Spleen (tissue), 11 donors: ENCODE measurements at regions not wholly inside any gene's neighbourhood (a gene's known extent, or its start where the extent isn't known, plus 50 kb on each side); places are given as distances from the start of the nearest gene placed in this dataset.

ENCODE experiments used
- DNase-seq: peaks from one replicate; pipeline ENCODE4 v3.0.0-alpha.2; 2020
- H3K27ac ChIP-seq, 8 donors: fragments of 200-600 bp; sonication (generic) in 7 of 8; 1 replicate in 4 of 8; 2 replicates in 4 of 8; pipeline versions ENCODE4 v1.5.0 to v1.8.0; 2016 to 2021; ENCODE audit warnings: inconsistent platforms in 4 of 8, mild to moderate bottlenecking in 4 of 8, moderate library complexity in 1 of 8
- H3K27me3 ChIP-seq, 7 donors: fragments of 200-600 bp; sonication (generic) in 6 of 7; replicated peaks in 1 of 7; 1 replicate in 4 of 7; 2 replicates in 3 of 7; pipeline versions ENCODE4 v1.5.0 to v1.8.0; 2016 to 2021; ENCODE audit warnings: inconsistent platforms in 3 of 7, mild to moderate bottlenecking in 1 of 7
- H3K36me3 ChIP-seq, 6 donors: fragments of 200-600 bp; sonication (generic) in 5 of 6; 1 replicate in 4 of 6; 2 replicates in 2 of 6; pipeline versions ENCODE4 v1.5.0 to v1.8.0; 2016 to 2021; ENCODE audit warnings: inconsistent platforms in 2 of 6
- H3K4me1 ChIP-seq, 6 donors: fragments of 200-600 bp; sonication (generic) in 5 of 6; 1 replicate in 3 of 6; 2 replicates in 3 of 6; pipeline versions ENCODE4 v1.5.0 to v1.8.0; 2016 to 2021; ENCODE audit warnings: inconsistent platforms in 3 of 6
- H3K4me3 ChIP-seq, 8 donors: fragments of 200-600 bp; sonication (generic) in 7 of 8; 1 replicate in 4 of 8; 2 replicates in 4 of 8; pipeline versions ENCODE4 v1.5.0 to v1.8.0; 2016 to 2021; ENCODE audit warnings: inconsistent platforms in 4 of 8, mild to moderate bottlenecking in 4 of 8, moderate library complexity in 2 of 8
- H3K9me3 ChIP-seq, 8 donors: fragments of 200-600 bp; sonication (generic) in 7 of 8; 1 replicate in 4 of 8; 2 replicates in 4 of 8; pipeline versions ENCODE4 v1.5.0 to v1.8.0; 2016 to 2021; ENCODE audit warnings: inconsistent platforms in 4 of 8
- POLR2A ChIP-seq, 3 donors: fragments of 450-650 bp; IDR thresholded peaks; one replicate each; pipeline ENCODE4 v1.5.1; 2017; ENCODE audit warnings: antibody characterized with exemption in 3 of 3, mild to moderate bottlenecking in 1 of 3
- POLR2AphosphoS5 ChIP-seq, 3 donors: sonication (generic); formaldehyde crosslinking; IDR thresholded peaks; one replicate each; pipeline ENCODE4 v1.5.1; 2017; ENCODE audit warnings: antibody characterized with exemption in 3 of 3
- WGBS, 5 donors: extraction: QIAGEN DNeasy Blood & Tissue Kit in 3 of 5; methylation state at CpG; one replicate each; pipeline versions ENCODE4 v1.1.5 to v1.1.7; 2013 to 2018; 5-methylcytosine and 5-hydroxymethylcytosine counted together
- intact Hi-C: fragments of 100-400 bp; cut with DNase I; formaldehyde crosslinking; loops from one replicate; pipeline ENCODE4 v1.15.0; 2023; ENCODE audit warnings: low total_unique reads
- TF ChIP-seq, protein P1 (sequence below), 11 experiments: fragments of 200-600 bp in 7 of 11; fragments of 450-650 bp in 4 of 11; sonication (generic) in 4 of 11; IDR thresholded peaks in 8 of 11; conservative IDR thresholded peaks in 3 of 11; 1 replicate in 7 of 11; 2 replicates in 4 of 11; pipeline versions ENCODE4 v1.4.0 to v1.8.0; 2016 to 2021; ENCODE audit warnings: antibody characterized with exemption in 11 of 11, inconsistent platforms in 4 of 11, mild to moderate bottlenecking in 1 of 11
- donor health status: healthy with polysubstance abuse.
- donor health status: DM: no; HTN: no; CAD: no; lungs with moderate emphysema.
- donor health status: DM: no; HTN: no; CAD: no.
- donor health status: Bipolar disorder and iron deficiency.
- donor health status: healthy.
- donor health status: DM: no; HTN: no; CAD: no.
- donor health status: DM: yes; HTN: yes; CAD: no.

DNA sequence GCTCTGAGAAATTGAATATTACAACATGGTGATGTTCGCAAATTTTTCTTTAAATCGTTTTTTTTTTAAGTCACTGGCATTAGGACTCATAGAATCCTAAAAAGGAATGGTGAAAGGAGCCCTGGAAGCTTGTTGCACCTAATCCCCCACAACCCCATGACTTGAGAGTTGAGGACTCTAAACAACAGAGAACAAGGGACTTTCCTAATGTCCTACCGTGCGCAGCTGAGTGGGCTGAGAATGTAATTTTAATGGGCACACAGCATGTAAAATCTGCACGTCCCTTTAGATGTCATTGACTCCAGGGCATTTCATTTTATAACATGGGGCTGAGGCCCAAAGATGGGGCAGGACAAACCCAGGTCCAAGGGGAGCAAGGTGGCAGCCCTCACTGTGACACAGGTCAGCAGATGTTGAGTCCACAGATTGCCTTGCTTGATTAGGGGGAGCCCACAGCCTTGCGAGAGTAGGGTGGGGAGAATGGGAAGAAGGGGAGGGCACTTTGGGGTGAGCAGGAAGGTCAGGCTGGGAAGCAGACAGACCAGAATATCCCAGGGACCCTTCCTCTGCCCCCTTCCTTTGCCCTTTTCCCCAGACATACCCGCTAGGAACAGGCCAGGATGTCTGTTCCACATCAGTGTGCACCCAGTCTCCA lies 208.4 kb upstream of the ZMIZ1 start:
- Histone ChIP-seq H3K4me3 (no peak overlapping the region), H3K9me3 (no peaks in the 10 kb centered on the region), H3K36me3 (no peaks in the 10 kb centered on the region), H3K4me1 (peaks cover 0 to 7% (median 0%) of the 10 kb centered on the region in 6 donors), H3K27me3 (no peaks in the 10 kb centered on the region), H3K27ac (no peak overlapping the region)
- TF ChIP-seq, protein P1, sequence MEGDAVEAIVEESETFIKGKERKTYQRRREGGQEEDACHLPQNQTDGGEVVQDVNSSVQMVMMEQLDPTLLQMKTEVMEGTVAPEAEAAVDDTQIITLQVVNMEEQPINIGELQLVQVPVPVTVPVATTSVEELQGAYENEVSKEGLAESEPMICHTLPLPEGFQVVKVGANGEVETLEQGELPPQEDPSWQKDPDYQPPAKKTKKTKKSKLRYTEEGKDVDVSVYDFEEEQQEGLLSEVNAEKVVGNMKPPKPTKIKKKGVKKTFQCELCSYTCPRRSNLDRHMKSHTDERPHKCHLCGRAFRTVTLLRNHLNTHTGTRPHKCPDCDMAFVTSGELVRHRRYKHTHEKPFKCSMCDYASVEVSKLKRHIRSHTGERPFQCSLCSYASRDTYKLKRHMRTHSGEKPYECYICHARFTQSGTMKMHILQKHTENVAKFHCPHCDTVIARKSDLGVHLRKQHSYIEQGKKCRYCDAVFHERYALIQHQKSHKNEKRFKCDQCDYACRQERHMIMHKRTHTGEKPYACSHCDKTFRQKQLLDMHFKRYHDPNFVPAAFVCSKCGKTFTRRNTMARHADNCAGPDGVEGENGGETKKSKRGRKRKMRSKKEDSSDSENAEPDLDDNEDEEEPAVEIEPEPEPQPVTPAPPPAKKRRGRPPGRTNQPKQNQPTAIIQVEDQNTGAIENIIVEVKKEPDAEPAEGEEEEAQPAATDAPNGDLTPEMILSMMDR (IDR thresholded peaks at IDR 0.05 in 8 of 11, conservative IDR thresholded peaks at IDR 0.05 in 3 of 11), result no peak
- TF ChIP-seq POLR2A (IDR thresholded peaks at IDR 0.05) (no peak), POLR2AphosphoS5 (IDR thresholded peaks at IDR 0.05) (no peak)
- 78 to 90% (median 81%) methylated on average over 7 of the region's 7 CpGs for WGBS, 5 donors
- DNase-seq, result no peak
- intact Hi-C loops, result no loop called here

DNA sequence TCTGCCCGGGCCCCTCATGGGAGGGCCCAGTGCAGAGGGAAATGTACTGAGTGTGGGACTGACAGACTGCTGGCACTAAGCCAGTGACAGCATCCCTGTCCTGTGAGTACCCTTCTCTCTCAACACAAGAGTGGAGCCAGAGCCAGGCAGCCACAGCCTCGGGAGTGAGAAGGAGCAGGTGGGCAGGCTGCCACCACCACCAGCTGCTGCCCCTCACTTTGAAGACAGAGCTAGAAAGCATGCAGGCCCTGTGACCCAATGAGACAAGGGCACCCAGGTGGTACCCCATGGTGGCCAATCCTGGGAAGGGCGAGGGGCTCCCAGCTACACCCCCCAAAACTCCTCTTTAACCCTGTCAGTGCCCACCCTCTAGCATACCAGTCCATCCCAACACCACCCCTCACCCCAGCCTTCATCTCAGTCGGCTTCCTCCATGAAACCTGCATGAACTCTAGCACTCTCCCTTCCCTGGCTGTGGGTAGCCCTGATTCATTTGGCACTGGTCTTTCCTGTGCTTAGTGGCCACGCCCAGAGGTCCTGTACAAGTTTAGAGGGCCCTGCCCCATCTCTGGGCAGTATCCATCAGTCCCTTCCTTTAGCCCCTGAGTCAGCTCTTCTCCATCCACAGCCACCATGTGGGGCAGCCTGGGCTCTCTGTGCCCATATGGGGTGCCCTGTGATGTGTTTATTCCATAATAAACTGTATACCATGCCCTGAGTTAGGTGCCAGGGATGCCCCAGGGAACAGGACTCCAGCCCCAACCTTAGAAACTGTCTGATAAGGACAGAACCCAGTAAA lies 207.0 kb upstream of the ZMIZ1 start:
- H3K36me3 ChIP-seq, result no peaks in the 10 kb centered on the region
- peaks cover 0 to under 1% (median 0%) of the 10 kb centered on the region in 6 donors for H3K4me1 ChIP-seq
- H3K9me3 ChIP-seq, result no peaks in the 10 kb centered on the region
- intact Hi-C loops, result no loop called here
- 65 to 83% (median 73%) methylated on average over 4 to 5 of the region's 5 CpGs for WGBS, 5 donors
- H3K27me3 ChIP-seq, result no peaks in the 10 kb centered on the region
- H3K4me3 ChIP-seq, result no peak overlapping the region
- TF ChIP-seq POLR2A (IDR thresholded peaks at IDR 0.05), result no peak
- no peak for TF ChIP-seq POLR2AphosphoS5 (IDR thresholded peaks at IDR 0.05)
- TF ChIP-seq, protein P1 (IDR thresholded peaks at IDR 0.05 in 8 of 11, conservative IDR thresholded peaks at IDR 0.05 in 3 of 11), result no peak
- DNase-seq, result no peak
- no peak overlapping the region for H3K27ac ChIP-seq

DNA sequence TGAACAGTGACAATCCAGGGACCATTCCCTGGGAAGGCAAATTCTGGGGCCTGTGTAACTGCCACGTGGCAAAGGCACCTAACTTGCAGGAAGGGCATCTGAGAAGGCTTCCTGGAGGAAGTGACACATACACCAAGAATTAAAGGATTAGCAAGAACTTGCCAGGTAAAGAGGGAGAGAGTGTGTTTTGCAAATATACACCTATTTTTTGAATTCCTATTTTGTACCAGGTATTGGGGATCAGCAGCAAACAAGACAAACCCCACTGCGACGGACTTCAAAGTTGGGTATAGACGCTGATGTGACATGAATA lies 206.5 kb upstream of the ZMIZ1 start:
- no peak overlapping the region for H3K4me3 ChIP-seq
- intact Hi-C loops, result no loop called here
- H3K27me3 ChIP-seq, result no peaks in the 10 kb centered on the region
- no peak overlapping the region for H3K27ac ChIP-seq
- 56 to 82% (median 76%) methylated on average over 4 of the region's 4 CpGs for WGBS, 5 donors
- no peaks in the 10 kb centered on the region for H3K36me3 ChIP-seq
- TF ChIP-seq, protein P1 (IDR thresholded peaks at IDR 0.05 in 8 of 11, conservative IDR thresholded peaks at IDR 0.05 in 3 of 11), result no peak
- TF ChIP-seq POLR2AphosphoS5 (IDR thresholded peaks at IDR 0.05) (no peak), POLR2A (IDR thresholded peaks at IDR 0.05) (no peak)
- no peaks in the 10 kb centered on the region for H3K9me3 ChIP-seq
- no peak for DNase-seq
- no peaks in the 10 kb centered on the region for H3K4me1 ChIP-seq

DNA sequence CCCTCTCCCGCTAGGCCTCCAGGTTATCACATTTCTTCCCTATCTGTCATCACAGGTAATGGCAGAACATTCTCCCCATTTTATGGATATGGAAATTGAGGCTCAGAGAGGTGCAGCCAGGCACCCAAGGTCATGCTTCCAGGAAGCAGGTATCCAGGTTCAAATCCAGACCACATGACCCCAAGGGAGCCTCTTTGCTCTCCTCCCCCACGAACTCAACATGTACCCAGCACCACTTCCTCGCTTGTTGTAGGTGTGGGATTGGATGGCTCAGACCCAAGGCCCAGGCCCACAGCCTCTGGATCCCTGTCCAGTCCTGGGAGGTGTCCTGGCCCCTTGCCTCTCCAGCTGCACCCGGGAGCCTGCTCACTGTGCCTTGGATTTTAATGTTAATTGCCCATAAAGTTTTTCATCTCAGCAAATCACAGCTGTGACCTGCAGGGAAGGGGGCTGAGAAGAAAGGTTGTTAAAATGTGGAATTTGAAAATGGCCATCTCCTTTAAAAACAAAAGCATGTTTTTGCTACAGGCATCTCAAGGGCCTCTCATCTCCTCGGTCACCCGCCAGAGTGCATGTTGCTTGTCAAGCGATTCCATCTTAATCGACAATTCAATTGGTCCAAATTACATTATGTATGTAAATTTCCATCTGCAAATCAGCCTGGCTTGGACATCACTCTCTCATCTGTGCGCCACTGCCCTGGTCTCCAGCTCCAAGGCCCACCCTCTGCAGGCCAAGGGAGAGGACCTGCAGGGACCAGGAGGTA lies 205.4 kb upstream of the ZMIZ1 start:
- H3K9me3 ChIP-seq, result no peaks in the 10 kb centered on the region
- WGBS, 5 donors, result 91 to 94% (median 93%) methylated on average over 9 of the region's 9 CpGs
- no peaks in the 10 kb centered on the region for H3K27me3 ChIP-seq
- no peaks in the 10 kb centered on the region for H3K36me3 ChIP-seq
- H3K4me3 ChIP-seq, result no peak overlapping the region
- intact Hi-C loops, result no loop called here
- TF ChIP-seq POLR2AphosphoS5 (IDR thresholded peaks at IDR 0.05), result no peak
- H3K4me1 ChIP-seq, result no peaks in the 10 kb centered on the region
- no peak overlapping the region for H3K27ac ChIP-seq
- DNase-seq, result no peak
